GM18867 (cell line): ENCODE measurements at regions not wholly inside any gene's neighbourhood (a gene's known extent, or its start where the extent isn't known, plus 50 kb on each side); places are given as distances from the start of the nearest gene placed in this dataset.
"Not testable (repeated sequence)": the region's sequence is repeated elsewhere in the genome, so short reads cannot be mapped to it uniquely, and the experiment has no call there.

ENCODE experiments used
- ATAC-seq: cut with Tn5 transposase; IDR thresholded peaks from one replicate; pipeline ENCODE4 v1.9.1; 2021; ENCODE audit warnings: mild to moderate bottlenecking, moderate library complexity; ENCODE audit not compliant: unreplicated experiment

DNA sequence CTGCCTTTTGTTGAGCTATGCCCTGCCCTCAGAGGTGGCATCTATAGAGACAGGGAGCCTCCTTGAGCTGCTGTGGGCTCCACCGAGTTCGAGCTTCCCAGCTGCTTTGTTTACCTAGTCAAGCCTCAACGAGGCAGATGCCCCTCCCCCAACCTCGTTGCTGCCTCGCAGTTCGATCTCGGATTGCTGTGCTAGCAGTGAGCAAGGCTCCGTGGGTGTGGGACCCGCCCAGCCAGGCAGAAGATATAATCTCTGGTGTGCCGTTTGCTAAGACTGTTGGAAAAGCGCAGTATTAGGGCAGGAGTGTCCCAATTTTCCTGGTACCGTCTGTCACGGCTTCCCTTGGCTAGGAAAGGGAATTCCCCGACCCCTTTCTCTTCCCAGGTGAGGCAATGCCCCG is 88.4 kb upstream of the CDK6 start:
- no peak for ATAC-seq

DNA sequence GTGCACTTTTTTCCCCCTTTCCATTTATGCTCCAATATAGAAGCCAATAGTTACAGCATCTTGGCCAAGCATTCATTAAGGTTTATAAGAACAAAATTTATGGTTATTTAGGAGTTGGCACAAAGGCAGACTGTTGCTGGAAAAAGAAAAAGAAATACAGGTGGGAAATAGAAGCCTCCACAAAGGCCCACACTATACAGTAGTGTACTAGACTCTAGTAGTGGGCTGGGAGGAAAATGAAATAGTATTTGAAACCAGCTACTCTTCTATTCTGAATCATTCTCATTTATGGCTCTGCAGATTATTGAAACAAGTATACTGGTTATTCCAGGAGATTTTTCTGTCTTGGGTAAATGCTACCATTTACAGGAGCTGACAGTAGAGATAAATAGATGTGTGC is 80.9 kb upstream of the CDK6 start:
- no peak for ATAC-seq

DNA sequence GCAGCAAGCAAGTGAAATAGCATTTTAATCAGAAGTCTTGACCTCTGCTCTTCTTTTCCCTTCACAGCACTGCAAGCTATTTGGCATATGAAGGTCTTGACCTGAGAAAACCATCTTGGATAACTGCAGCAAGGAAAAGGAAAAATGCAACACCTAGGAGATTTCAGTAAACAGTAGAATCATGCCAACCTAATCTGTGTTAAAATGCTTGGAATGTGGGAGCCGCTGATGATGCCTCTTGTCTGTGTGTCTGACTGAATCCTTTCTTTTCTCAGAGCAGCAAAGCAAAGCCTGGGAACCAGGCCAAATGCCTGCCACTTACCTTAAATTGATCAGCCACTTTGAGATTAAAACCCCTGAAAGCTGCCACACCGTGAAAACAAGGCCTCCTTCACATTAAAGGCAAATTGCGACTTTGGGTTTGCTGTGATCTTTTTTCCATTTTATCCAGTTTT is 80.4 kb upstream of the CDK6 start:
- no peak for ATAC-seq

DNA sequence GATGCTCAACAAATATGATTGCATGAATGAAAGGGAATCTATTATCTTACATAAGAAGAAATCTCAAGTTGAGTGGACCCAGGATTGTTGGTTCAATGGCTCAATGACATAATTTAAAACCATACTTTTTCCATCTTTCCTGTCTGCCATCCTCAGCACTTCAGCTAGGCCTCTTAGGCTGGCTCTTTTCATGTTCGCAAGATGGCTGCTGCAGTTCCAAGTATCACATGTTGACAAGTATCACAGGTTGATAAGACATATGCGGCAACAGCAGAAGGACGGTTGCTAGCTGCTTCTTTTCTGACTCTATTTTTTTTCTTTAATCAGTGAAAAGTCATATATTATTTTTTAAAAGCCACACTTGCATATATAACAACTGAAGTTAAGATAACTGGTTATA is 79.0 kb upstream of the CDK6 start:
- ATAC-seq: no peak

DNA sequence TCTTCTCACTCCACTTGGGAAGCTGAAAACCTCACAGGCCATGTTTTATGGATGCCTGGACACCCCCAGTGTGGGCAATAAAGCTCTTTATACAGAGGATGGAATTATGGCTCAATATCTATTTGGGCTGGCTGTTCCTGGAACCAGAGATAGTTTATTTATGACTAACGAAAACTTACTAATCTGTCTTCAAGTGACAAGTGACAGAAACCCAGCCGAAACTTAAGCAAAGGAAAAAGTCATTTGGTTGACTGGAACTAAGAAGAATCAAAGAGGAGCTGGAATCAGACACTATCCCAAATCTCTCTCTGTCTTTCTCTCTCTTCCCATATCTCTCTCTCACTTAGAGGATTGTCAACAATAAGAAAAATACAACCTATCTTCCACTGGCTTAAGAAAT is 78.3 kb upstream of the CDK6 start:
- no peak for ATAC-seq

DNA sequence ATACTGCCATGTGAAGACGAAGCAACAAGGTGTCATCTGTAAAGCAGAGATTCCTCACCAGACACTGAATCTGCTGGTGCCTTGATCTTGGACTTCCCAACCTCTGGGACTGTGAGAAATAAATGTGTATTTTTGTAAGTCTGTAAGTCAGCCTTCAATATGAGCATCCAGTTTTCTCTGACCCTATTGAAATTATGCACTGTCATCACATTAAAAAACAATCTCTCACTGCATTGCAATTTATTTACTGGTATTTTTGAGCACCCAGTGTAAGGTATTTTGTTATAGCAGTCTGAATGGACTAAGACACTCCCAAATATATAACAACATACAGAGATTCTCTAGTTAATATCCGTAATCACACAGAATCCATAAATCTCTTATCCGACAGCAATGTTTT is 77.5 kb upstream of the CDK6 start:
- ATAC-seq: no peak

DNA sequence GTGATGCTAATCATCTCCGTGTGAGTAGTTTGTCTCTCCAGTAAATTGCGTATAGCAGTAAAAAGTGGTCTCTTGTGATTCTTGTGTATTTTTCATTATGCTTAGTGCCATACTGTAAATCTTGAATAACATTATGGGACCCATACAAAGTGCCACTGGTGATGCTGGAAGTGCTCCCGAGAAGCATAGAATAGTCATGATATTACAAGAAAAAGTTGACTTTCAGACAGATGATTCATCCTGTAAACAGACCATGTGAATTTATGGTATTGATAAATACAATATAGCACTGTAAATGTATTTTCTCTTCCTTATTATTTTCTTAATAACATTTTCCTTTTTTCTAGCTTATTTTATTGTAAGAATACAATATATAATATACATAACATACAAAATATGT is 74.6 kb upstream of the CDK6 start:
- no peak for ATAC-seq

DNA sequence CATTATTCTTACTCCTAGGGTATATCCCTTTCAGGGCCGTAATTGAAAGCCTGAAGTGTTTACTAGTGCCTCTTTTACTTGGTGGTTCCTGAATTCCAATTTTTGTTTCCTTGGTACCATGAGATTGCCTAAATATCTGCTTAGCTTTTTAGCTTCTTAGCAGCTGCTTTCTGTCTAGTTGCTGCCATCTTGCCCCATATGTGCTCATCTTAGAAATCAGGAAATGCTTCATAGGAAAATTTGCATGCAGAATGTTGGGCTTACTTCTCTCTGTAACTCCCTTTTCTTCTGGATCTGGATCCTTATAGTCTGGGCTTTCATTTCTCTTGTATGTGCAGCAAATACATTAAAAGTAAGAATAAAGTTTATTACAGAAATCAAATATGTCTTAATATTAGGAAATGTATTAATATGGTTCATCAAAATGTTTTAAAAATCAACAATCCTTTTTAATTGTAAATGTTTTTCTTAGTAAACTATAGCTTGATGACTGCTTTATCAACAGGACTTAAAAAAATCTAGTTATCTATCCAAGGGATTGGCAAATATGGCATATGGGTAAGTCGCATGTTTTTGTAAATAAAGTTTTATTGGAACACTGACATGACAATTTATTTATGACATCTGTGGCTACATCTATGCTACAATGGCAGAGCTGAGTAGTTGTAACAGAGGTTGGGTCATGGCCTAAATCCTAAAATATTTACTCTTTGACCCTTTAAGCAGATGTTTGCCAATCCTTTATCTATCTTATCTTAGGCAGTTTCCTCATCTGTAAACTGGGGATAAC is 73.5 kb upstream of the CDK6 start:
- no peak for ATAC-seq

DNA sequence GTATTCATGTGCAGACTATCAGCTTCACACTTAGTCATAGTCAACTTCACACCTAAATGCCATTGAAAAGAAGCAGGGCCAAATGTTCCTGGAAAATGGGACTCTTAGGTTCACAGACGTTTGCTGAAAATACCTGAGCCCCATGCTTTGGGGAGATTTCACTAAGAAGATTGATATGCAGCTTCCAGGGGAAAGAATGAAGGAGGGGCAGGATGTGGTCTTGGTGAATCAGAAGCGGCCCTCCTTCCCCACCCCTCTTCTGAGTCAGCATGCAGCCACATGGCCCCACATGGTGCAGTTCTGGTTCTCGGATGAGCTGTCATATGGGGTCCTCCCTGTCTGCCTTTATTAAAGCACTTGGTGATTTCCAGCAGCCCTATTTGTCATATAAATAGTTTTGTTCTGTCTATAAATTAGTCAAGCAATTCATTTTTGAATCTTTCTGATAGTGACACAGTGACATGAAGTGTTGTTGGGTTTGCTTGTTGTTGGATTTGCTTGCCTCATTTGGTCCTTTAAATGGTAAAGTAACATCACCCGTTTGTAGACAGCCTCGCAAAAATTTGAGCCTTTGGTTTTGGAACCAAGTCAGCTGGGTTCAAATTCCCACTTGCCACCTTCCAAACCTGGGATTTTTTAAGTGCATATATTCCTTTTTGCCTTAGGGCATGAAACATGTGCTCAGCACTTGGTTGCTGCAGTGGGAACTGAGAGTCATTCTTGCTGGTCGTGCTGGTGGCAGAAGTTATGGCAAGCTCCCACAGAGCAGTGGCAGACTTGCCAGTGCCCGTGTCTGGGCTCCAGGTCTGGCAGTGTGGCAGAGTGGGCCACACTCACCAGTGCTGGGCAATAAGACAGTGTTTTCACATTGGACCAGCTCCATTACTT is 68.1 kb upstream of the CDK6 start:
- ATAC-seq: peak; percentile 97

DNA sequence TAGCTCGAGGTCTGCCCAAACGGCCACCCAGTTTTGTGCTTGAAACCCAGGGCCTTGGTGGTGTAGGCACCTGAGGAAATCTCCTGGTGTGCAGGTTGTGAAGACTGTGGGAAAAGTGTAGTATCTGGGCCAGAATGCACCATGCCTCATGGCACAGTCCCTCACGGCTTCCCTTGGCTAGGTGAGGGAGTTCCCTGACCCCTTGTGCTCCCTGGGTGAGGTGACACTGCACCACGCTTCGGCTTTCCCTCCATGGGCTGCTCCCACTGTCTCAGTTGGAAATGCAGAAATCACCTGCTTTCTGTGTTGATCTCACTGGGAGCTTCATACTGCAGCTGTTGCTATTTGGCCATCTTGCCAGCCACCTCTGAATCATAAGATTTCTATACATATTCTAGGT is 62.4 kb upstream of the CDK6 start:
- ATAC-seq: no peak

DNA sequence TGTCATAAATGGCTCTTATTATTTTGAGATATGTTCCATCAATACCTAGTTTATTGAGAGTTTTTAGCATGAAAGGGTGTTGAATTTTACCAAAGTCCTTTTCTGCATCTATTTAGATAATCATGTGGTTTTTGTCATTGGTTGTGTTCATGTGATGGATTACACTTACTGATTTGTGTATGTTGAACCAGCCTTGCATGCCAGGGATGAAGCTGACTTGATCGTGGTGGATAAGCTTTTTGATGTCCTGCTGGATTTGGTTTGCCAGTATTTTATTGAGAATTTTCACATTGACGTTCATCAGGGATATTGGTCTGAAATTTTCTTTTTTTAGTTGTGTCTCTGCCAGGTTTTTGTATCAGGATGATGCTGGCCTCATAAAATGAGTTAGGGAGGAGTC is 58.5 kb upstream of the CDK6 start:
- not testable (repeated sequence) for ATAC-seq

DNA sequence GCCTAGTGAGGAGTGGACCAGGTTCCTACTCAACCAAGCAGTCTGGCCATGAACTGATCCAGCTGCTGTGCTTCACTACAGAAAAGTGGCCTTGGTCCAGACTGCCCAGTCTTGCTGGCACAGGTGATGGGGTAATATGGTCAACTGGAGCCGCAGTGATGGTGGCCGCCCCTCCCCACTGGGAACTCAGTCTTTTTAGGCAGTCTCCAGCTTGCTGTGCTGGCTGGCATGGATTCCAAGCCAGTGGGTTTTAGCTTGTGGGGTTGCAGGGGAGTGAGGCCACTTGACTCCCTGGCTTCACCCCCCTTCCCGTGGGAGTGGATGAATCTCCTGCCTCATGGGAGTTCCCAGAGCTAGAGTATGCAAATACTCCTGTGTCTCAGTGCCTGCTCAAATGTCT is 52.7 kb upstream of the CDK6 start:
- ATAC-seq: no peak
